Choroid plexus epithelial cell (primary cell): ENCODE measurements at regions not wholly inside any gene's neighbourhood (a gene's known extent, or its start where the extent isn't known, plus 50 kb on each side); places are given as distances from the start of the nearest gene placed in this dataset.
"Not testable (repeated sequence)": the region's sequence is repeated elsewhere in the genome, so short reads cannot be mapped to it uniquely, and the experiment has no call there.

Experiments used
- DNase-seq: peaks from one replicate; pipeline ENCODE4 v3.0.0-alpha.2; 2010; ENCODE audit warnings: low read depth
- H3K4me3 ChIP-seq: 2 replicates; pipeline ENCODE4 v1.5.1; 2011; ENCODE audit warnings: low read depth, mild to moderate bottlenecking, control low read depth, low read length, moderate library complexity
- TF ChIP-seq, protein P1 (sequence below): conservative IDR thresholded peaks from 2 replicates; pipeline ENCODE4 v1.5.1; 2011; ENCODE audit warnings: low read depth, mild to moderate bottlenecking, control low read depth, inconsistent platforms, low read length, moderate library complexity

DNA sequence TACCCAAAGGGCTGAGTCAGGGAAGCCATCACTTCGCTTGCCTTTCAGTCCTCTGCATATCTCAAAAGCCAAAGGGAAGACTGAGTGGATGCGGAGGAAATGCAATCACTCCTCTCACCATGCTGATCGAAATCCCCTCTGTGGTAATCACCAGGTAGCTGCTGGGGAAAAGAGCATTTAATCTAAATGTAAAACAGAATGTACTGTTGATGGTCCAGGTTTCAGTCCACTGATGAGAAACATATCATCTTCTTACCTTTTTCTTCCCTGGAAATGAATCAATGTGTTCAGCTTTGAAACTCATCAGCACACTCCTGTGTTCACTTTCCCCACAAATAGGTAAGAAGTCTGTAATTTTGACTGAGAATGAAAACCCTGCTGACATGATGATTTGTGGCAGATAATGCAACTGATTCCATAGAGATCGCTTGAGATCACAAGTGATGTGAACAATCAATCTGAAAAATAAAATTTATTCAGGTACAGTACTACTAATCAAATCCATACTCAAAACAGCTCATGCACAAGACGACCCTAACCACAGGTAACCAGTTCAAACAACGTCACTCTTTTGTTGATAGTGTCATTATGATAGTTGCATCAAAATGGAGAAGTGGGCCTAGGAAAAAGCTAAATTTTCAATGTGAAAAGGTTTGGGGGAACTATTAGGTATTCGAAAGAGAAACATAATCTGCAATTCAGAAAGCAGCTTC lies 454.0 kb upstream of the RGMB start:
- no peak for DNase-seq
- TF ChIP-seq, protein P1, sequence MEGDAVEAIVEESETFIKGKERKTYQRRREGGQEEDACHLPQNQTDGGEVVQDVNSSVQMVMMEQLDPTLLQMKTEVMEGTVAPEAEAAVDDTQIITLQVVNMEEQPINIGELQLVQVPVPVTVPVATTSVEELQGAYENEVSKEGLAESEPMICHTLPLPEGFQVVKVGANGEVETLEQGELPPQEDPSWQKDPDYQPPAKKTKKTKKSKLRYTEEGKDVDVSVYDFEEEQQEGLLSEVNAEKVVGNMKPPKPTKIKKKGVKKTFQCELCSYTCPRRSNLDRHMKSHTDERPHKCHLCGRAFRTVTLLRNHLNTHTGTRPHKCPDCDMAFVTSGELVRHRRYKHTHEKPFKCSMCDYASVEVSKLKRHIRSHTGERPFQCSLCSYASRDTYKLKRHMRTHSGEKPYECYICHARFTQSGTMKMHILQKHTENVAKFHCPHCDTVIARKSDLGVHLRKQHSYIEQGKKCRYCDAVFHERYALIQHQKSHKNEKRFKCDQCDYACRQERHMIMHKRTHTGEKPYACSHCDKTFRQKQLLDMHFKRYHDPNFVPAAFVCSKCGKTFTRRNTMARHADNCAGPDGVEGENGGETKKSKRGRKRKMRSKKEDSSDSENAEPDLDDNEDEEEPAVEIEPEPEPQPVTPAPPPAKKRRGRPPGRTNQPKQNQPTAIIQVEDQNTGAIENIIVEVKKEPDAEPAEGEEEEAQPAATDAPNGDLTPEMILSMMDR: no peak
- no peak overlapping the region for H3K4me3 ChIP-seq

DNA sequence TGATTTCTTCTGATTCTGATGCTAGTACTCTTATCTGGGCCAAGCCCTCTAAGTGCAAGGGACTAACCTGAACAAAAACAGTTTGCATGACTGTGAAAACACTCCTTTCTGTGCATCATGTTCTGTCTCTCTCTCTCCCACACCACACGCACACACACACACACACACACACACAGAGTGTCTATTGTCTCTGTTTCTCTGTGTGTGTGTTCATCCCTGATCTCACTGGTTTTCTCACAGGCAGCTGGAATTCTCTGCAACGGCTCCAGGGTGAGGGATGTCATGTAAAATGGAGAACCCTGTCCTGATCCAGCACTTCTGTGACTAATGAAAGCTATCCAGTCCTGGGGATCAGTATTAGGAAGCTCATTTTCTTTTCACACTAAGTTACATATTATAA lies 453.1 kb upstream of the RGMB start:
- no peak for DNase-seq
- no peak overlapping the region for H3K4me3 ChIP-seq
- TF ChIP-seq, protein P1: no peak

DNA sequence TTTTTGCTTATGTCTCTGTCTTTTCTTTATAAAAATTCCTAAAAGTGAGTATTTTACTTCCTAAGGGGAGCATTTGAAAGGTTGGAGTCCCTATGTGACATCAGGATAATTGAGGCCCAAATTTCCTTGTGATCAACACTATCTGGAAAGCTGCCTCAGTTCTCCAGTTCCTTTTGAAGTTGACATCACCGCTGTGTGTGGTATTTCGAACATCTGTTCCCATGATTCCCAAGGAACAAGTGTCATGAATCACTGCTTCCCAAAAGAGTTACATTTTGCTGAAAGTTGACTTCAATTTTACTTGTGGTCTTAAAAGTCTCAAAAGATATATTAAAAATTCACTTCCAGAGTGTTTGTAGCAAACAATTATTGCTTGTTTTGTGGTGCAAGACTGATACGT lies 452.1 kb upstream of the RGMB start:
- DNase-seq: no peak
- H3K4me3 ChIP-seq: no peak overlapping the region
- TF ChIP-seq, protein P1: no peak

DNA sequence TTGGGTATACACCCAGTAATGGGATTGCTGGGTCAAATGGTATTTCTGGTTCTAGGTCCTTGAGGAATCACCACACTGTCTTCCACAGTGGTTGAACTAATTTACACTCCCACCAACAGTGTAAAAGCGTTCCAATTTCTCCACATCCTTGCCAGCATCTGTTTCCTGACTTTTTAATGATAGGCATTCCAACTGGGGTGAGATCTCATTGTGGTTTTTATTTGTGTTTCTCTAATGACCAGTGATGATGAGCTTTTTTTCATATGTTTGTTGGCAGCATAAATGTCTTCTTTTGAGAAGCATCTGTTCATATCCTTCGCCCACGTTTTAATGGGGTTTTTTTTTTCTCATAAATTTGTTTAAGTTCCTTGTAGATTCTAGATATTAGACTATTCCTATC lies 448.3 kb upstream of the RGMB start:
- DNase-seq, H3K4me3 ChIP-seq: not testable (repeated sequence)

DNA sequence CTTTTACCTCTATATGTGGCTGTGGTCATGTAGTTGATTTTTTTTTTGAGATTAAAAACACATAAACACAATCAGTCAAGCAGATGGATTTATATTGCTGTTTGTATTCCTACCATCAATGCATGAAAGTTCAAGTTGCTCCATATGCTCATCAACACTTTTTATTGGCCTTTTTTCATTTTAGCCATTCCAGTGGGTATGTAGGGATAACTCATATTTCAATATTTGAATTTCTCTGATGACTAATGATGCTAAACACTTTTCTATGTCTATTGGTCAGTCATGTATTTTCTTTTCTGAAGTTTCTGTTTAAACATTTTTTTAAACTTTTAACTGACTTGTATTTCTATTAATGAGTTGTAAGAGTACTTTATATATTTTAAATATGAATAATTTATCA lies 445.4 kb upstream of the RGMB start:
- no peak for DNase-seq
- no peak overlapping the region for H3K4me3 ChIP-seq
- TF ChIP-seq, protein P1: no peak

DNA sequence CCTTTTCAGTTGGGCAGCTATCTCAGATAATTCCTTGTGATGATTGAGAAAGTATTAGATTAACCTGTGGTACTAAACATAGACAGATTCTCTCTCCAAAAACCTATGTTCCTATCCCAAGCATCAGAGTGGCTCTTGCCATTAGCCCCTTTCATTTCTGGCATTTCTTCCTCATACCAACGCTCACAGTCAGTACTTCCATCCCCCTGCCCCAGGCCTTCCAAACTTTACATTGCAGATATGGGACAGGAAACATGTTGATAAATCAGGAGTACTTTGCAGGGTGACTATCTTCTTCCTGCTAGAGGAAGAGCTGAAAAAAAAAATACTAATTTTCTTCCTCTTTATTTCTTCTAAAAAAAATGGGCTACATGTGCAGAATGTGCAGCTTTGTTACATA lies 442.6 kb upstream of the RGMB start:
- DNase-seq: no peak
- H3K4me3 ChIP-seq: no peak overlapping the region
- TF ChIP-seq, protein P1: no peak

DNA sequence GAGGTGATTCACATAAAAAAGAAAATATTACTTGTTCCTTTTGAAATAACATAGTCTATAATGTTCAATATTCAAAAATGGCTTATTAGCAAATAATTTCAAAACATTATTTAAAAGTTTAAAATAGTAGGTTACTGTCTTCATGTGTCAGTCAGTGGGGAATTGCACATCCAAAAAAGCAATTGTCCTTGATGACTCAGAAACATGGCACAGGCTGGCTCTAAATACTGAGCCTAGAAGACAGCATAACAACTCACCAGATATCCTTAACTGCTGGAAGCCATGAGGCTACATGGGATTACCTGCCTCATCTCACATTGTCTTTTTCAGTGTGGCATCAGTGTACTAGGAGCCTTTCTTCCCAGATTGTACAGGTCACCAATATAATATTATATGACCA lies 439.5 kb upstream of the RGMB start:
- DNase-seq: no peak
- TF ChIP-seq, protein P1: no peak
- H3K4me3 ChIP-seq: no peak overlapping the region

DNA sequence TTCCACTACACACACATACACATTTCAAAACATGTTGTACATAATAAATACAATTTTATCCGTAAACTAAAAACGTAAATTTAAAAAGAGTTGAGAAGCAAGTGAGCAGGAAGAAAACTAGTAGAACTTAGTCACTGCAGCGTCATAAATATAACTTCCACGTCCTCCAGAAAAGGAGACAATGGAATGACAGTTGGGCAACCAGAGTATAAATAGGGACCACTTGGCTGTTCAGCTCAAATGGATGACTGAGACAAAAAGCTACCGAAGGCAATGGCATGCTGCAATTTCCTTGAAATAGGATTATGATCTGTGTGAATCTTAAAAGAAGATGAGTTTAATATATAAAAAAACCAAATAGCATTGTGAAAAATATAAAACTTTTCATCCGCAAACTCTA lies 438.5 kb upstream of the RGMB start:
- TF ChIP-seq, protein P1: no peak
- no peak overlapping the region for H3K4me3 ChIP-seq
- no peak for DNase-seq
